ENCODE measurements at regions not wholly inside any gene's neighbourhood (a gene's known extent, or its start where the extent isn't known, plus 50 kb on each side); places are given as distances from the start of the nearest gene placed in this dataset.

DNA sequence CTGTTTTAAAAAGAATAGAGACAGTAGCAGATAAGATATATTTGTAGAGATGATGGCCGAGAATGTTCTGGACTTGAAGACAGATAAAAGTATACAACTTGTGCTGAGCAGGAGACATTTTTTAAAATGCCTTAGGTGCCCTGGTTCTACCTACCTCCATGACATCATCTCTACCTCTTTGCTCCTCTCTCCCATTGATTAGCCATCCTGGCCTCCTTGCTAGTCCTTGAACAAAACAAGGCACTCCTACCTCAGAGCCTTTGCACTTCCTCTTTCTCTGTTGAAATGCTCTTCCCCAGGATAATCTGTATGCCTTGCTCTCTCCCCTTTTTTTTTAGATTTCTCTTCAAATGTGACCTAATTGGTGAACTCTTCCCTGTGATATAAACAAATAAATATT lies 92.6 kb upstream of the MAGI3 start:
- Histone ChIP-seq H3K4me3 (ENCODE audit: control insufficient read depth in 2 of 3, extremely low read depth in 1 of 3, insufficient read depth in 2 of 3, low read depth in 1 of 3, low read length in 3 of 3) (no peak overlapping the region), H3K9ac (ENCODE audit: control insufficient read depth, extremely low read depth, insufficient read depth, low read length) (no peak overlapping the region), H4K20me1 (ENCODE audit: control insufficient read depth, extremely low read depth, insufficient read depth, low read length) (no peaks in the 10 kb centered on the region), H3K27me3 (ENCODE audit: control insufficient read depth, extremely low read depth, insufficient read depth, low read length) (no peaks in the 10 kb centered on the region), H3K9me3 (ENCODE audit: control insufficient read depth, low read depth, low read length) (no peaks in the 10 kb centered on the region), H2AFZ (ENCODE audit: control insufficient read depth, low read length) (no peak overlapping the region), H3K36me3 (ENCODE audit: control insufficient read depth in 2 of 2, extremely low read depth in 1 of 2, insufficient read depth in 2 of 2, low read length in 2 of 2) (no peaks in the 10 kb centered on the region), H3K4me1 (ENCODE audit: control insufficient read depth, extremely low read depth, insufficient read depth, low read length) (no peaks in the 10 kb centered on the region), H3K9me1 (ENCODE audit: control insufficient read depth, extremely low read depth, insufficient read depth, low read length) (no peaks in the 10 kb centered on the region), H3K79me2 (ENCODE audit: control insufficient read depth, insufficient read depth, low read length) (no peaks in the 10 kb centered on the region), H3K27ac (ENCODE audit: control insufficient read depth, insufficient read depth, low read length) (no peak overlapping the region), H3K4me2 (ENCODE audit: control insufficient read depth, extremely low read depth, insufficient read depth, low read depth, low read length) (no peak overlapping the region)
- DNase-seq (ENCODE audit: low read depth, low spot score) = no peak
- no peak for FAIRE-seq
- dilution Hi-C loops (cut with MboI; ENCODE audit: extremely low pct_ligation_motif_present, low sequenced_read_pairs) = no loop called here
- TF ChIP-seq EZH2 (IDR thresholded peaks at IDR 0.05; ENCODE audit: low read length) = no peak
- TF ChIP-seq, protein P1, sequence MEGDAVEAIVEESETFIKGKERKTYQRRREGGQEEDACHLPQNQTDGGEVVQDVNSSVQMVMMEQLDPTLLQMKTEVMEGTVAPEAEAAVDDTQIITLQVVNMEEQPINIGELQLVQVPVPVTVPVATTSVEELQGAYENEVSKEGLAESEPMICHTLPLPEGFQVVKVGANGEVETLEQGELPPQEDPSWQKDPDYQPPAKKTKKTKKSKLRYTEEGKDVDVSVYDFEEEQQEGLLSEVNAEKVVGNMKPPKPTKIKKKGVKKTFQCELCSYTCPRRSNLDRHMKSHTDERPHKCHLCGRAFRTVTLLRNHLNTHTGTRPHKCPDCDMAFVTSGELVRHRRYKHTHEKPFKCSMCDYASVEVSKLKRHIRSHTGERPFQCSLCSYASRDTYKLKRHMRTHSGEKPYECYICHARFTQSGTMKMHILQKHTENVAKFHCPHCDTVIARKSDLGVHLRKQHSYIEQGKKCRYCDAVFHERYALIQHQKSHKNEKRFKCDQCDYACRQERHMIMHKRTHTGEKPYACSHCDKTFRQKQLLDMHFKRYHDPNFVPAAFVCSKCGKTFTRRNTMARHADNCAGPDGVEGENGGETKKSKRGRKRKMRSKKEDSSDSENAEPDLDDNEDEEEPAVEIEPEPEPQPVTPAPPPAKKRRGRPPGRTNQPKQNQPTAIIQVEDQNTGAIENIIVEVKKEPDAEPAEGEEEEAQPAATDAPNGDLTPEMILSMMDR (optimal IDR thresholded peaks at IDR 0.05 in 1 of 3, IDR thresholded peaks at IDR 0.05 in 1 of 3, conservative IDR thresholded peaks at IDR 0.05 in 1 of 3; ENCODE audit: extremely low read depth in 1 of 3, insufficient read depth in 2 of 3, low read length in 3 of 3) = no peak

DNA sequence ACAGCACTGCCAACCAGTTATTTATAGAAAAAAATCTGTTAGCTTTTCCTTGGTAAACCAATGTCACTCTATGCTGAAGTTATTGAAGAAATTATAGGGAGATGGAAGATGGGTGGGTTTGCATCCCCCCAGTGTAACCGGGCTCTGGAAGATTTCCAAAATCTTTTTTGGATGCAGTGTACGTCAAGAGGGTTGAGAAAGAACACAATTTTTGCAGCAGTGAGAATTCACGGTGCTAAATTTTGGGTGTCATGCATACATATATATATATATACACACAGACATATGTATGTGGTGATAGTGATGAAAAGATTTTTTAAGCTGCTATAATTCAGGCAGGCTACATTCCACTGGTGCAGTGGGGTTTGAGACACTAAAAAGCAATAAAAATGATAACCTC lies 91.4 kb upstream of the MAGI3 start:
- Histone ChIP-seq H3K9me3 (ENCODE audit: control insufficient read depth, low read depth, low read length) (no peaks in the 10 kb centered on the region), H3K4me2 (ENCODE audit: control insufficient read depth, extremely low read depth, insufficient read depth, low read depth, low read length) (no peak overlapping the region), H3K4me1 (ENCODE audit: control insufficient read depth, extremely low read depth, insufficient read depth, low read length) (no peaks in the 10 kb centered on the region), H3K36me3 (ENCODE audit: control insufficient read depth in 2 of 2, extremely low read depth in 1 of 2, insufficient read depth in 2 of 2, low read length in 2 of 2) (no peaks in the 10 kb centered on the region), H3K9ac (ENCODE audit: control insufficient read depth, extremely low read depth, insufficient read depth, low read length) (no peak overlapping the region), H3K27me3 (ENCODE audit: control insufficient read depth, extremely low read depth, insufficient read depth, low read length) (no peaks in the 10 kb centered on the region), H3K27ac (ENCODE audit: control insufficient read depth, insufficient read depth, low read length) (no peak overlapping the region), H2AFZ (ENCODE audit: control insufficient read depth, low read length) (no peak overlapping the region), H3K4me3 (ENCODE audit: control insufficient read depth in 2 of 3, extremely low read depth in 1 of 3, insufficient read depth in 2 of 3, low read depth in 1 of 3, low read length in 3 of 3) (no peak overlapping the region), H4K20me1 (ENCODE audit: control insufficient read depth, extremely low read depth, insufficient read depth, low read length) (no peaks in the 10 kb centered on the region), H3K79me2 (ENCODE audit: control insufficient read depth, insufficient read depth, low read length) (no peaks in the 10 kb centered on the region), H3K9me1 (ENCODE audit: control insufficient read depth, extremely low read depth, insufficient read depth, low read length) (no peaks in the 10 kb centered on the region)
- dilution Hi-C loops (cut with MboI; ENCODE audit: extremely low pct_ligation_motif_present, low sequenced_read_pairs) = no loop called here
- no peak for TF ChIP-seq EZH2 (IDR thresholded peaks at IDR 0.05; ENCODE audit: low read length)
- TF ChIP-seq, protein P1 (optimal IDR thresholded peaks at IDR 0.05 in 1 of 3, IDR thresholded peaks at IDR 0.05 in 1 of 3, conservative IDR thresholded peaks at IDR 0.05 in 1 of 3; ENCODE audit: extremely low read depth in 1 of 3, insufficient read depth in 2 of 3, low read length in 3 of 3) = no peak
- DNase-seq (ENCODE audit: low read depth, low spot score) (no peak), FAIRE-seq (no peak)

All from keratinocyte (primary cell).